Kidney (tissue), 13 donors: ENCODE measurements at regions not wholly inside any gene's neighbourhood (a gene's known extent, or its start where the extent isn't known, plus 50 kb on each side); places are given as distances from the start of the nearest gene placed in this dataset.

Experiments
- DNase-seq, 5 donors: peaks; one replicate each; pipeline ENCODE4 v3.0.0-alpha.2; 2013 to 2020
- FAIRE-seq: peaks from 2 replicates; lab custom pipeline; 2012; peaks lifted over from hg19 to GRCh38; lab: Jason Lieb, UNC
- H3K27ac ChIP-seq, 2 donors: one replicate each; pipeline ENCODE4 v1.7.0; 2013; ENCODE audit warnings: low read depth in 2 of 2, low read length in 2 of 2, inconsistent platforms in 1 of 2
- H3K27me3 ChIP-seq: one replicate; pipeline ENCODE4 v1.7.1; 2013; ENCODE audit warnings: low read length, inconsistent platforms; ENCODE audit not compliant: control insufficient read depth, insufficient read depth
- H3K36me3 ChIP-seq, 3 donors: one replicate each; pipeline versions ENCODE4 v1.7.0 to v1.7.1; 2013; ENCODE audit warnings: low read length in 3 of 3, control low read depth in 1 of 3, inconsistent platforms in 1 of 3; ENCODE audit not compliant: insufficient read depth in 3 of 3, control insufficient read depth in 2 of 3
- H3K4me1 ChIP-seq, 3 donors: one replicate each; pipeline versions ENCODE4 v1.7.0 to v1.7.1; 2013; ENCODE audit warnings: low read length in 3 of 3, inconsistent platforms in 1 of 3, low read depth in 1 of 3; ENCODE audit not compliant: control insufficient read depth in 2 of 3, insufficient read depth in 2 of 3
- H3K4me3 ChIP-seq, 3 donors: one replicate each; pipeline versions ENCODE4 v1.7.0 to v1.8.1; 2013; ENCODE audit warnings: low read length in 3 of 3, control low read depth in 1 of 3, inconsistent platforms in 1 of 3
- H3K9ac ChIP-seq, 3 donors: one replicate each; pipeline versions ENCODE4 v1.7.0 to v1.7.1; 2013; ENCODE audit warnings: low read length in 3 of 3, control low read depth in 1 of 3, inconsistent platforms in 1 of 3
- H3K9me3 ChIP-seq, 3 donors: one replicate each; pipeline versions ENCODE4 v1.7.0 to v1.7.1; 2013; ENCODE audit warnings: low read length in 3 of 3, control low read depth in 1 of 3, inconsistent platforms in 1 of 3; ENCODE audit not compliant: control insufficient read depth in 2 of 3, insufficient read depth in 1 of 3
- intact Hi-C: fragments of 100-400 bp; cut with DNase I; formaldehyde crosslinking; loops from one replicate; pipeline ENCODE4 v1.11.1; 2022
- TF ChIP-seq, protein P1 (sequence below): IDR thresholded peaks from 3 replicates; pipeline ENCODE4 v1.5.1; 2012; ENCODE audit warnings: mild to moderate bottlenecking, moderate library complexity, borderline replicate concordance; ENCODE audit not compliant: insufficient read depth; ENCODE audit errors: extremely low read depth
- donor health status: control.
- donor health status: control.
- donor health status: control.
- donor health status: control.
- donor health status: control.
- donor health status: DM: yes; HTN: yes; CAD: no.
- donor health status: Normal renal cell carcinoma (clear cell type).

DNA sequence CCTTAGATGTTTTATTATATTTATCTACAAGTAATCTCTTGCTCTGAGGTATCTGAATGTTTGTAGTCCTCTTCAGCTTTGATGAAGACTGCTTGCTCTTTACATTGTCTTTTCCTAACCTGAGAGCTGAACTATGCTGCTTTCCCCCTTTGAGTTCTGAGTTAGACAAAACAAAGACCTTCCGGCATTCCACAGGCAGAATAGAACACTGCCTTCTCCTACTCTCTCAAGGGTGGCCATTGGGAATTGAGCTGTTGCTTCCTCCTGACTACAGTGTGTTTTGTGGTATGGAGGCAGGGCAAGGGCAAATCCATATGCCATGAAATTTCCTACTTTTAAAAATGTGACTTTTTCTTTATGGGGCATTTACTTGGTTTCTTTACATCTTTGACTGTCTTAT is 841.0 kb downstream of the FAM133A start:
- no peak overlapping the region for H3K9ac ChIP-seq
- FAIRE-seq (no peak), DNase-seq (no peak)
- intact Hi-C loops = no loop called here
- H3K27me3 ChIP-seq = no peaks in the 10 kb centered on the region
- H3K9me3 ChIP-seq = no peaks in the 10 kb centered on the region
- TF ChIP-seq, protein P1, sequence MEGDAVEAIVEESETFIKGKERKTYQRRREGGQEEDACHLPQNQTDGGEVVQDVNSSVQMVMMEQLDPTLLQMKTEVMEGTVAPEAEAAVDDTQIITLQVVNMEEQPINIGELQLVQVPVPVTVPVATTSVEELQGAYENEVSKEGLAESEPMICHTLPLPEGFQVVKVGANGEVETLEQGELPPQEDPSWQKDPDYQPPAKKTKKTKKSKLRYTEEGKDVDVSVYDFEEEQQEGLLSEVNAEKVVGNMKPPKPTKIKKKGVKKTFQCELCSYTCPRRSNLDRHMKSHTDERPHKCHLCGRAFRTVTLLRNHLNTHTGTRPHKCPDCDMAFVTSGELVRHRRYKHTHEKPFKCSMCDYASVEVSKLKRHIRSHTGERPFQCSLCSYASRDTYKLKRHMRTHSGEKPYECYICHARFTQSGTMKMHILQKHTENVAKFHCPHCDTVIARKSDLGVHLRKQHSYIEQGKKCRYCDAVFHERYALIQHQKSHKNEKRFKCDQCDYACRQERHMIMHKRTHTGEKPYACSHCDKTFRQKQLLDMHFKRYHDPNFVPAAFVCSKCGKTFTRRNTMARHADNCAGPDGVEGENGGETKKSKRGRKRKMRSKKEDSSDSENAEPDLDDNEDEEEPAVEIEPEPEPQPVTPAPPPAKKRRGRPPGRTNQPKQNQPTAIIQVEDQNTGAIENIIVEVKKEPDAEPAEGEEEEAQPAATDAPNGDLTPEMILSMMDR = no peak
- no peak overlapping the region for H3K27ac ChIP-seq
- H3K36me3 ChIP-seq = no peaks in the 10 kb centered on the region
- H3K4me1 ChIP-seq = no peaks in the 10 kb centered on the region
- no peak overlapping the region for H3K4me3 ChIP-seq

DNA sequence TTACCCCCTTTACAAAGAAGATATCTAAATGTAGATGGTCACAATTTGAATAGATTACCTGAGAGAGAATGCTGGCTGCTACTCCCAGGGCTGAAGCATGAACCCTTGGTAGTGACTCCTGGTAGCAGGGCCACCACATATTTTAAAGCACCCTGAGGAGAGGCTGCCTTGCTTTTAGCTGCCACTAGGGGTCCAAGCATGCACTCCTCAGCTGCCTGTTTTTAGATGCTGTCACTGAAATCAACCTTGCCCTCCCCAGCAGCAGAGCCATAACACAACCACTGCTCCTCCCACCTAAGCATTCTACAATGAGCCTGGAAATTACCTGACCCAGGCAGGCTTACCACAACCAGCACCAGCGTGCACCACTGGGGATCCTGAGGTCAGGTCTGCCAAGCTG is 850.9 kb downstream of the FAM133A start:
- no peaks in the 10 kb centered on the region for H3K9me3 ChIP-seq
- FAIRE-seq = no peak
- no peak overlapping the region for H3K9ac ChIP-seq
- no peak overlapping the region for H3K4me3 ChIP-seq
- no peak for DNase-seq
- no peak overlapping the region for H3K27ac ChIP-seq
- no peaks in the 10 kb centered on the region for H3K36me3 ChIP-seq
- H3K27me3 ChIP-seq = no peaks in the 10 kb centered on the region
- TF ChIP-seq, protein P1 = no peak
- intact Hi-C loops = no loop called here
- no peaks in the 10 kb centered on the region for H3K4me1 ChIP-seq

DNA sequence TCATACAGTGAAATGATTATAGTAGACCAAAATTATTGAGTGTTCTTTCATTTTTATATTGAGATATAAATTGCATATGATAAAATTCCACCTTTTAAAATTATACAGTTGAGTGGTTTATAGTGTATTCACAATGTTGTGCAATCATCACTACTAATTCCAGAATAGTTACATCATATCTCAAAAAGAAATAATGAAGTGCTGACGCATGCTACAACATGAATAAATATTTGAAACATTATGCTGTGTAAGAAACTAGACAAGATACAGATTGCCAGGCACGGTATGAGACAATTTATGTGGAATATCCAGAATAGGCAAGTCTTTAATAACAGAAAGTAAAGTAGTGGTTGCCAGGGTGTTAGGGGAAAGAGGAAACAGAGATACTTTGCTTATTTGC is 871.7 kb downstream of the FAM133A start:
- TF ChIP-seq, protein P1 = no peak
- intact Hi-C loops = no loop called here
- Histone ChIP-seq H3K4me1 (no peaks in the 10 kb centered on the region), H3K27me3 (no peaks in the 10 kb centered on the region), H3K4me3 (no peak overlapping the region), H3K9ac (no peak overlapping the region), H3K9me3 (peaks cover 0 to 2% (median 0%) of the 10 kb centered on the region in 3 donors), H3K36me3 (no peaks in the 10 kb centered on the region), H3K27ac (no peak overlapping the region)
- no peak for FAIRE-seq
- no peak for DNase-seq

DNA sequence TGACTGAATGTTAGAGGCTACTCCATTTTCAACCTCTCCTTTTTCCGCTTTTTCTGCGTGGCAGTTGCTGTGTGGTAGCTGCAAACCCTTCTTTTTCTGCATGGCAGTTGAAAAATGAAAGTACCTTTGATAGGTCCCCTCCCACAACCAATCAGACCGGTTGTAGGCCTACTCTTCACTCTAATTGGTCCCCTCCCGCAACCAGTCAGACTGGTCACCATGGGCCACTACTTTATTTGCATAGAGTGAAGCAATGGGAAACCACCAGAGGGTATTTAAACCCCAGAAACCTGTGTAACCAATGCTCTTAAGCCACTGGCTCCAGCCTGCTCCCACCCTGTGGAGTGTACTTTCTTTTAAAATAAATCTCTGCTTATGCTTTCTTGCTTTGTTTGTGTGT is 877.8 kb downstream of the FAM133A start:
- no peak for FAIRE-seq
- Histone ChIP-seq H3K9ac (no peak overlapping the region), H3K27me3 (no peaks in the 10 kb centered on the region), H3K27ac (no peak overlapping the region), H3K4me3 (no peak overlapping the region), H3K9me3 (no peaks in the 10 kb centered on the region), H3K36me3 (no peaks in the 10 kb centered on the region), H3K4me1 (no peaks in the 10 kb centered on the region)
- intact Hi-C loops = no loop called here
- TF ChIP-seq, protein P1 = no peak
- no peak for DNase-seq
